Mesenchymal stem cell (in vitro differentiated cells and primary cell): ENCODE measurements at regions not wholly inside any gene's neighbourhood (a gene's known extent, or its start where the extent isn't known, plus 50 kb on each side); places are given as distances from the start of the nearest gene placed in this dataset.

Experiments
- DNase-seq: peaks from one replicate; pipeline ENCODE4 v3.0.0-alpha.2; 2013
- H2AFZ ChIP-seq: one replicate; pipeline ENCODE4 v1.6.1; 2013; ENCODE audit warnings: low read depth, mild to moderate bottlenecking, control low read depth, inconsistent platforms, low read length, moderate library complexity
- H2AK5ac ChIP-seq: 2 replicates; pipeline ENCODE4 v1.6.1; 2013; ENCODE audit warnings: low read length, moderate library complexity, mild to moderate bottlenecking, inconsistent platforms; ENCODE audit not compliant: severe bottlenecking
- H2BK120ac ChIP-seq: one replicate; pipeline ENCODE4 v1.6.1; 2013; ENCODE audit warnings: low read depth, mild to moderate bottlenecking, inconsistent platforms, low read length, moderate library complexity
- H2BK12ac ChIP-seq, 2 experiments: one replicate each; pipeline ENCODE4 v1.6.1; 2013; ENCODE audit warnings: inconsistent platforms in 2 of 2, low read length in 2 of 2, mild to moderate bottlenecking in 2 of 2, moderate library complexity in 2 of 2, control low read depth in 1 of 2
- H2BK15ac ChIP-seq: one replicate; pipeline ENCODE4 v1.6.1; 2013; ENCODE audit warnings: mild to moderate bottlenecking, low read depth, inconsistent platforms; ENCODE audit not compliant: poor library complexity, severe bottlenecking
- H2BK5ac ChIP-seq: 2 replicates; pipeline ENCODE4 v1.6.1; 2013; ENCODE audit warnings: low read depth, mild to moderate bottlenecking, low read length, control low read depth, inconsistent platforms; ENCODE audit not compliant: poor library complexity, severe bottlenecking
- H3K14ac ChIP-seq, 2 experiments: one replicate each; pipeline ENCODE4 v1.6.1; 2013; ENCODE audit warnings: inconsistent platforms in 2 of 2, low read length in 2 of 2, control low read depth in 1 of 2, mild to moderate bottlenecking in 1 of 2, moderate library complexity in 1 of 2
- H3K18ac ChIP-seq, 2 experiments: one replicate each; pipeline ENCODE4 v1.6.1; 2013; ENCODE audit warnings: inconsistent platforms in 2 of 2, low read length in 2 of 2, control low read depth in 1 of 2, low read depth in 1 of 2, mild to moderate bottlenecking in 1 of 2
- H3K23ac ChIP-seq, 2 experiments: one replicate each; pipeline ENCODE4 v1.6.1; 2013; ENCODE audit warnings: inconsistent platforms in 2 of 2, low read length in 2 of 2, mild to moderate bottlenecking in 2 of 2, moderate library complexity in 2 of 2, control low read depth in 1 of 2
- H3K27ac ChIP-seq: 2 replicates; pipeline ENCODE4 v1.5.1; 2013; ENCODE audit warnings: mild to moderate bottlenecking, moderate library complexity, low read length, control low read depth, inconsistent platforms; ENCODE audit not compliant: poor library complexity, severe bottlenecking
- H3K27me3 ChIP-seq, 2 experiments: 2 replicates each; pipeline versions ENCODE4 v1.6.1 to v1.7.0; 2013; ENCODE audit warnings: low read length in 2 of 2, mild to moderate bottlenecking in 2 of 2, moderate library complexity in 2 of 2, control low read depth in 1 of 2, inconsistent platforms in 1 of 2; ENCODE audit not compliant: control insufficient read depth in 1 of 2, insufficient read depth in 1 of 2
- H3K36me3 ChIP-seq, 2 experiments: 2 replicates each; pipeline versions ENCODE4 v1.6.1 to v1.7.0; 2013; ENCODE audit warnings: low read length in 2 of 2, control low read depth in 1 of 2, inconsistent platforms in 1 of 2, low read depth in 1 of 2, mild to moderate bottlenecking in 1 of 2; ENCODE audit not compliant: insufficient read depth in 2 of 2, control insufficient read depth in 1 of 2
- H3K4ac ChIP-seq, 2 experiments: one replicate each; pipeline ENCODE4 v1.6.1; 2013; ENCODE audit warnings: inconsistent platforms in 2 of 2, low read length in 2 of 2, mild to moderate bottlenecking in 2 of 2, moderate library complexity in 2 of 2, control low read depth in 1 of 2, low read depth in 1 of 2
- H3K4me1 ChIP-seq: 2 replicates; pipeline ENCODE4 v1.6.1; 2013; ENCODE audit warnings: low read depth, low read length, control low read depth; ENCODE audit not compliant: control insufficient read depth, insufficient read depth
- H3K4me2 ChIP-seq: 2 replicates; pipeline ENCODE4 v1.6.1; 2013; ENCODE audit warnings: low read length, mild to moderate bottlenecking, inconsistent platforms; ENCODE audit not compliant: poor library complexity, severe bottlenecking
- H3K4me3 ChIP-seq, 2 experiments: 2 replicates each; pipeline versions ENCODE4 v1.5.1 to v1.7.0; 2013; ENCODE audit warnings: low read length in 2 of 2, mild to moderate bottlenecking in 2 of 2, control low read depth in 1 of 2, low read depth in 1 of 2; ENCODE audit not compliant: insufficient read depth in 1 of 2
- H3K79me1 ChIP-seq: replicated peaks from 2 replicates; pipeline ENCODE4 v1.6.1; 2013; ENCODE audit warnings: mild to moderate bottlenecking, control low read depth, low read length, inconsistent platforms; ENCODE audit not compliant: poor library complexity, severe bottlenecking
- H3K9ac ChIP-seq: 2 replicates; pipeline ENCODE4 v1.7.0; 2013; ENCODE audit warnings: mild to moderate bottlenecking, low read length, moderate library complexity
- H3K9me3 ChIP-seq: 2 replicates; pipeline ENCODE4 v1.7.0; 2013; ENCODE audit warnings: mild to moderate bottlenecking, low read length; ENCODE audit not compliant: control insufficient read depth
- H4K8ac ChIP-seq: one replicate; pipeline ENCODE4 v1.6.1; 2013; ENCODE audit warnings: inconsistent platforms, mild to moderate bottlenecking, low read length, moderate library complexity
- H4K91ac ChIP-seq: one replicate; pipeline ENCODE4 v1.6.1; 2013; ENCODE audit warnings: mild to moderate bottlenecking, low read length, inconsistent platforms
- WGBS: methylation state at CpG from one replicate; pipeline ENCODE4 v1.1.7; 2013; ENCODE audit warnings: mixed read lengths; 5-methylcytosine and 5-hydroxymethylcytosine counted together

GRCh38 chr2:78127424-78127823 is 605.2 kb upstream of the LRRTM4 start:
- no peaks in the 10 kb centered on the region for H3K36me3 ChIP-seq
- no peaks in the 10 kb centered on the region for H3K4me1 ChIP-seq
- no peak overlapping the region for H3K9ac ChIP-seq
- 74% methylated on average over 2 of the region's 4 CpGs for WGBS
- H2BK120ac ChIP-seq = no peak overlapping the region
- no peak overlapping the region for H2BK5ac ChIP-seq
- peaks cover 8% of the 10 kb centered on the region for H3K9me3 ChIP-seq
- H2AFZ ChIP-seq = peak overlapping the region; percentile 39
- H3K4ac ChIP-seq = no peak overlapping the region
- H3K23ac ChIP-seq = no peak overlapping the region
- no peak overlapping the region for H3K27ac ChIP-seq
- no peaks in the 10 kb centered on the region for H3K27me3 ChIP-seq
- no peak overlapping the region for H4K91ac ChIP-seq
- H3K4me3 ChIP-seq = no peak overlapping the region
- H3K18ac ChIP-seq = no peak overlapping the region
- no peak overlapping the region for H2BK15ac ChIP-seq
- no peak for DNase-seq
- no peak overlapping the region for H3K14ac ChIP-seq
- H3K4me2 ChIP-seq = no peak overlapping the region
- no peaks in the 10 kb centered on the region for H3K79me1 ChIP-seq
- no peak overlapping the region for H4K8ac ChIP-seq
- no peak overlapping the region for H2AK5ac ChIP-seq
- H2BK12ac ChIP-seq = no peak overlapping the region

DNA sequence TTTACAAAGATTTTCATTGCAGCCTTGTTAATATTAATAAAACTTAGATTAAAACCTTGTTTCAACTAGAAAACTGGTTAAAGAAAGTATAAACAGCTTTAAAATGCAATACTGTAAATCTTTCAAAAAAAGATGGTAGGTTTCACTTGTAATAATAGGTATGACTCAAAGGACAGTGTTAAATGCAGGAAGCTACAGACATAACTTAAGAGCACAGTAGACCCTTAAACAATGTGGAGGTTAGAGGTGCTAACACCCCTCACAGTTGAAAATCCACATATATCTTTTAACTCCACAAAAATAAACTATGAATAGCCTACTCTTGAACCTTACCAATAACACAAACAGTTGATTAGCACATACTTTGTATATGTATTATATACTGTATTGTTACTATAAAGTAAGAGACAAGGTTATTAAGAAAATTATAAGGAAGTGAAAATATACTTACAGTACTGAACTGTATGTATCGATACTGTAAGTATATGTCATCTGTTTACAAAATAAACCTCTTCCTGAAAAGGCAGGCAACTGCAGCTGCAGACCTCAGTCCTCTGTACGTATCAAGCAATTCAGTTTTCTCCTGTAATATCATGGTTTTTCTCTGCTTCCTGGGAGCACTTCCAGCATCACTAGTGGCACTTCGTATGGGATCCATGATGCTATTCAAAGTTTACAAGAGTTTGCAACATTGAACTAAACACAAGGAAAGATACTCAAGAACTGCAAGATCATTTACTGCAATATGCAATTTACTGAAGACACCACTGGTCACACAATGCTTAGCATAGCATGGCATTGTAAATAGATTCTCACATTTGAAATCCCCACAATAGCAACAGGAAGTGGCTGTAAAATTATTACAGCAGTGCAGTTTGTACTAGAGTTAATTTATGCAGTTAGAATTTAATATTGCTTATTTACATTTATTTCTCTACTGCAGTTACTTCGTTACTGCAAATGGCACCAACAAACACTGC is 610.5 kb upstream of the LRRTM4 start:
- no peak overlapping the region for H4K91ac ChIP-seq
- no peak overlapping the region for H3K27ac ChIP-seq
- no peak overlapping the region for H3K4me2 ChIP-seq
- H3K27me3 ChIP-seq = no peaks in the 10 kb centered on the region
- no peak overlapping the region for H3K18ac ChIP-seq
- no peak overlapping the region for H2BK12ac ChIP-seq
- H3K9ac ChIP-seq = no peak overlapping the region
- H3K4me1 ChIP-seq = no peaks in the 10 kb centered on the region
- H3K36me3 ChIP-seq = no peaks in the 10 kb centered on the region
- no peak overlapping the region for H2AK5ac ChIP-seq
- H3K23ac ChIP-seq = no peak overlapping the region
- no peak overlapping the region for H3K4me3 ChIP-seq
- 86% methylated on average over 3 of the region's 4 CpGs for WGBS
- no peak overlapping the region for H3K4ac ChIP-seq
- no peaks in the 10 kb centered on the region for H3K79me1 ChIP-seq
- no peak overlapping the region for H2BK5ac ChIP-seq
- H2BK15ac ChIP-seq = no peak overlapping the region
- no peak overlapping the region for H4K8ac ChIP-seq
- H2BK120ac ChIP-seq = no peak overlapping the region
- no peak overlapping the region for H3K14ac ChIP-seq
- no peak for DNase-seq
- no peak overlapping the region for H2AFZ ChIP-seq
- peaks cover 2% of the 10 kb centered on the region for H3K9me3 ChIP-seq

DNA sequence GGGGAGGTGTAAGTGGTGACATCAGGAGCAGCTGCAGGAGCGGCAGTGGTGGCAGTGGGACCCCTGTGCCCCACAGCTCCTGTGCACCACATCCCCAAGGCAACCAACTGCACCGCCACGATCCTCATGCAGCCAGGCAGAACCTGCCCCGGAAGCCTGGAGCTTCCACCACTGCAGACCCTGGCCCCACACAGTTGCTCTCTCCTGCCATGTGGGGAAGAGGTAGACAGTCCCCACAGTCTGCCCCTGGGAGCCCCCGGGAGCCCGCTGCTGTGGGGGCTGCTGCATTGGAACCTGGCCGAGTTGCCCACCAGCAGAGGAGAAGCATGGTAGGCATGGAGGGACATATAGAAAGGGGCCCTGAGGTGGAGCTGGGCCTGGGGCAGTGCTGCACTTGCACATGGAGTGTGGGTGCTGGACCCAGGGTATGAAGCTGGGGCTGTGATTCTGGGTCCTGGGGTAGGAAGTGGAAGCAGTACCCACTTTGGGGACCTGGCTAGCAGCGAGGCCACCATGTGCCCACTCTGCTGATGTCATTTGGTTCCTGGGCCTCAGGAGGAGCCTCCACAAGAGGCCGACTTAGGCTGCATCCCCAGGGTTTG is 623.3 kb upstream of the LRRTM4 start:
- Histone ChIP-seq H2AK5ac (no peak overlapping the region), H2BK5ac (no peak overlapping the region), H3K36me3 (no peaks in the 10 kb centered on the region), H2BK12ac (no peak overlapping the region), H3K4me2 (no peak overlapping the region), H3K14ac (no peak overlapping the region), H3K4me1 (no peaks in the 10 kb centered on the region), H3K9ac (no peak overlapping the region), H3K4ac (no peak overlapping the region), H3K79me1 (no peaks in the 10 kb centered on the region), H3K9me3 (no peaks in the 10 kb centered on the region), H2BK15ac (no peak overlapping the region), H3K27me3 (no peaks in the 10 kb centered on the region), H3K4me3 (no peak overlapping the region), H3K23ac (no peak overlapping the region), H4K91ac (no peak overlapping the region), H3K27ac (no peak overlapping the region), H2BK120ac (no peak overlapping the region), H3K18ac (no peak overlapping the region), H2AFZ (no peak overlapping the region), H4K8ac (no peak overlapping the region)
- DNase-seq = no peak
- WGBS = 88% methylated on average over 9 of the region's 9 CpGs

- no peak overlapping the region for H2BK5ac ChIP-seq
- no peak overlapping the region for H3K18ac ChIP-seq
- H3K14ac ChIP-seq = no peak overlapping the region
- no peak overlapping the region for H3K23ac ChIP-seq
- H4K8ac ChIP-seq = no peak overlapping the region
- no peak overlapping the region for H2BK15ac ChIP-seq
- H3K27me3 ChIP-seq = no peaks in the 10 kb centered on the region
- H3K27ac ChIP-seq = no peak overlapping the region
- no peak overlapping the region for H3K9ac ChIP-seq
- no peaks in the 10 kb centered on the region for H3K9me3 ChIP-seq
- no peak overlapping the region for H2BK12ac ChIP-seq
- WGBS = 88% methylated on average over 8 of the region's 9 CpGs
- H4K91ac ChIP-seq = no peak overlapping the region
- no peak overlapping the region for H3K4me2 ChIP-seq
- no peaks in the 10 kb centered on the region for H3K79me1 ChIP-seq
- no peak for DNase-seq
- H3K4ac ChIP-seq = no peak overlapping the region
- no peaks in the 10 kb centered on the region for H3K4me1 ChIP-seq
- no peak overlapping the region for H2BK120ac ChIP-seq
- H3K36me3 ChIP-seq = no peaks in the 10 kb centered on the region
- no peak overlapping the region for H2AFZ ChIP-seq
- no peak overlapping the region for H3K4me3 ChIP-seq
- no peak overlapping the region for H2AK5ac ChIP-seq
These were observed 624.0 kb upstream of the LRRTM4 start for GRCh38 chr2:78145997-78146722.
